ENCODE measurements at regions not wholly inside any gene's neighbourhood (a gene's known extent, or its start where the extent isn't known, plus 50 kb on each side); places are given as distances from the start of the nearest gene placed in this dataset.

- no peak for TF ChIP-seq EZH2 (IDR thresholded peaks at IDR 0.05)
- no peak for TF ChIP-seq POLR2AphosphoS5 (IDR thresholded peaks at IDR 0.05; ENCODE audit: borderline replicate concordance, low read depth, low read length)
- no peak for TF ChIP-seq FOXP2 (optimal IDR thresholded peaks at IDR 0.05; ENCODE audit: control extremely low read depth, extremely low read length, insufficient read depth)
Measured at GRCh38 chr5:174645677-174646076, 78.7 kb upstream of the MSX2 start.
